Chondrocyte (in vitro differentiated cells): ENCODE measurements at regions not wholly inside any gene's neighbourhood (a gene's known extent, or its start where the extent isn't known, plus 50 kb on each side); places are given as distances from the start of the nearest gene placed in this dataset.

Experiments
- DNase-seq: peaks from one replicate; pipeline ENCODE4 v3.0.0; 2021; ENCODE audit warnings: mixed read lengths, low spot score
- H3K27ac Mint-ChIP-seq: one replicate; pipeline ENCODE4 v1.8.0; 2021; ENCODE audit warnings: mild to moderate bottlenecking, moderate library complexity, mixed read lengths; ENCODE audit not compliant: unreplicated experiment
- H3K27me3 Mint-ChIP-seq: 2 replicates; pipeline ENCODE4 v1.8.0; 2021; ENCODE audit warnings: low read depth, mixed read lengths
- H3K36me3 Mint-ChIP-seq: 2 replicates; pipeline ENCODE4 v1.8.0; 2021; ENCODE audit warnings: low read depth, mixed read lengths
- H3K4me1 Mint-ChIP-seq: 2 replicates; pipeline ENCODE4 v1.8.0; 2021; ENCODE audit warnings: low read depth, mild to moderate bottlenecking, mixed read lengths
- H3K4me3 Mint-ChIP-seq: one replicate; pipeline ENCODE4 v1.8.0; 2021; ENCODE audit warnings: mild to moderate bottlenecking, moderate library complexity, mixed read lengths; ENCODE audit not compliant: unreplicated experiment
- H3K9me3 Mint-ChIP-seq: 2 replicates; pipeline ENCODE4 v1.8.0; 2021; ENCODE audit warnings: low read depth, mixed read lengths
- TF ChIP-seq, protein P1 (sequence below): fragments of 200-600 bp; sonication (generic); IDR thresholded peaks from 2 replicates; pipeline ENCODE4 v1.5.0; 2021; ENCODE audit warnings: antibody characterized with exemption, mild to moderate bottlenecking, moderate library complexity

DNA sequence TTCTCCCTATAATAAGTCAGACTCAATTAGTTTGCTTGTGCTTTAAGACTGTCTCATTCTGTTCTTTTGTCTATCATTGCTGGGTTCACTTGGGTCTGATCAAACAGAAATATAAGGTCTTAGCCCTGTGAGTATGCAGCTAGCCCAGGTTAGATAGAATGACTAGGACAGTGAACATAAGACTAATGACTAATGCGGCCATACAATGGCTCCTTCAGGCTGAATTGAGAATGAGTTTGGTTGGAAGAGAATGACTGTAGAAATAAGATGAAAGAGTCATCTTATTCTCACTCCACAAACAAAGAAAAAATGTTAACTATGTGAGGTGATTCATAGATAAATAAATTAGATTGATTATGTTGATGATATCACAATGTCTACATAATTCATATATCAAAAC is 50.1 kb upstream of the OBI1 start:
- peaks cover 4% of the 10 kb centered on the region for H3K27me3 Mint-ChIP-seq
- DNase-seq = no peak
- H3K27ac Mint-ChIP-seq = no peak overlapping the region
- H3K4me1 Mint-ChIP-seq = no peaks in the 10 kb centered on the region
- TF ChIP-seq, protein P1, sequence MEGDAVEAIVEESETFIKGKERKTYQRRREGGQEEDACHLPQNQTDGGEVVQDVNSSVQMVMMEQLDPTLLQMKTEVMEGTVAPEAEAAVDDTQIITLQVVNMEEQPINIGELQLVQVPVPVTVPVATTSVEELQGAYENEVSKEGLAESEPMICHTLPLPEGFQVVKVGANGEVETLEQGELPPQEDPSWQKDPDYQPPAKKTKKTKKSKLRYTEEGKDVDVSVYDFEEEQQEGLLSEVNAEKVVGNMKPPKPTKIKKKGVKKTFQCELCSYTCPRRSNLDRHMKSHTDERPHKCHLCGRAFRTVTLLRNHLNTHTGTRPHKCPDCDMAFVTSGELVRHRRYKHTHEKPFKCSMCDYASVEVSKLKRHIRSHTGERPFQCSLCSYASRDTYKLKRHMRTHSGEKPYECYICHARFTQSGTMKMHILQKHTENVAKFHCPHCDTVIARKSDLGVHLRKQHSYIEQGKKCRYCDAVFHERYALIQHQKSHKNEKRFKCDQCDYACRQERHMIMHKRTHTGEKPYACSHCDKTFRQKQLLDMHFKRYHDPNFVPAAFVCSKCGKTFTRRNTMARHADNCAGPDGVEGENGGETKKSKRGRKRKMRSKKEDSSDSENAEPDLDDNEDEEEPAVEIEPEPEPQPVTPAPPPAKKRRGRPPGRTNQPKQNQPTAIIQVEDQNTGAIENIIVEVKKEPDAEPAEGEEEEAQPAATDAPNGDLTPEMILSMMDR = no peak
- H3K36me3 Mint-ChIP-seq = no peaks in the 10 kb centered on the region
- no peak overlapping the region for H3K4me3 Mint-ChIP-seq
- H3K9me3 Mint-ChIP-seq = no peaks in the 10 kb centered on the region
